ENCODE measurements at regions not wholly inside any gene's neighbourhood (a gene's known extent, or its start where the extent isn't known, plus 50 kb on each side); places are given as distances from the start of the nearest gene placed in this dataset.

GRCh38 chr10:94111367-94111766 is 117.6 kb downstream of the PLCE1 start:
- Histone ChIP-seq H3K79me2 (ENCODE audit: low read length) (no peaks in the 10 kb centered on the region), H3F3A (ENCODE audit: insufficient read depth, low read length) (no peaks in the 10 kb centered on the region), H3K4me2 (ENCODE audit: low read depth, low read length) (no peak overlapping the region), H2AFZ (ENCODE audit: low read length) (no peak overlapping the region), H3K27me3 (replicated peaks; ENCODE audit: insufficient read depth, low read length) (no peaks in the 10 kb centered on the region), H3K27ac (ENCODE audit: low read length) (no peak overlapping the region), H3K4me1 (ENCODE audit: low read length) (no peaks in the 10 kb centered on the region), H3K36me3 (replicated peaks; ENCODE audit: insufficient read depth, low read length) (no peaks in the 10 kb centered on the region), H3K4me3 (ENCODE audit: low read length) (no peak overlapping the region), H3K9me2 (replicated peaks; ENCODE audit: insufficient read depth, low read length) (no peaks in the 10 kb centered on the region), H3K9ac (ENCODE audit: low read length) (no peak overlapping the region), H3K9me3 (replicated peaks; ENCODE audit: insufficient read depth, low read length) (no peaks in the 10 kb centered on the region), H4K20me1 (ENCODE audit: insufficient read depth, low read length) (no peaks in the 10 kb centered on the region)
- TF ChIP-seq EZH2 (optimal IDR thresholded peaks at IDR 0.05; ENCODE audit: low read depth, low read length) (no peak), EZH2phosphoT487 (IDR thresholded peaks at IDR 0.05; ENCODE audit: low read length) (no peak), CTCF (IDR thresholded peaks at IDR 0.05; ENCODE audit: low read length) (no peak)
- no peak for DNase-seq

GRCh38 chr10:94112321-94112720 is 118.6 kb downstream of the PLCE1 start:
- DNase-seq: no peak
- Histone ChIP-seq H3K9me2 (replicated peaks; ENCODE audit: insufficient read depth, low read length) (no peaks in the 10 kb centered on the region), H3K36me3 (replicated peaks; ENCODE audit: insufficient read depth, low read length) (no peaks in the 10 kb centered on the region), H3K9ac (ENCODE audit: low read length) (no peak overlapping the region), H3K4me1 (ENCODE audit: low read length) (no peaks in the 10 kb centered on the region), H3K4me2 (ENCODE audit: low read depth, low read length) (no peak overlapping the region), H3K27me3 (replicated peaks; ENCODE audit: insufficient read depth, low read length) (no peaks in the 10 kb centered on the region), H3K9me3 (replicated peaks; ENCODE audit: insufficient read depth, low read length) (no peaks in the 10 kb centered on the region), H4K20me1 (ENCODE audit: insufficient read depth, low read length) (no peaks in the 10 kb centered on the region), H3K27ac (ENCODE audit: low read length) (no peak overlapping the region), H2AFZ (ENCODE audit: low read length) (no peak overlapping the region), H3F3A (ENCODE audit: insufficient read depth, low read length) (no peaks in the 10 kb centered on the region), H3K79me2 (ENCODE audit: low read length) (no peaks in the 10 kb centered on the region), H3K4me3 (ENCODE audit: low read length) (no peak overlapping the region)
- TF ChIP-seq CTCF (IDR thresholded peaks at IDR 0.05; ENCODE audit: low read length) (no peak), EZH2 (optimal IDR thresholded peaks at IDR 0.05; ENCODE audit: low read depth, low read length) (no peak), EZH2phosphoT487 (IDR thresholded peaks at IDR 0.05; ENCODE audit: low read length) (no peak)

- no peaks in the 10 kb centered on the region for H4K20me1 ChIP-seq (ENCODE audit: insufficient read depth, low read length)
- no peaks in the 10 kb centered on the region for H3K9me2 ChIP-seq (replicated peaks; ENCODE audit: insufficient read depth, low read length)
- DNase-seq: no peak
- H3K27me3 ChIP-seq (replicated peaks; ENCODE audit: insufficient read depth, low read length): no peaks in the 10 kb centered on the region
- no peak overlapping the region for H3K9ac ChIP-seq (ENCODE audit: low read length)
- no peak overlapping the region for H3K4me3 ChIP-seq (ENCODE audit: low read length)
- H3K79me2 ChIP-seq (ENCODE audit: low read length): no peaks in the 10 kb centered on the region
- TF ChIP-seq CTCF (IDR thresholded peaks at IDR 0.05; ENCODE audit: low read length) (no peak), EZH2phosphoT487 (IDR thresholded peaks at IDR 0.05; ENCODE audit: low read length) (no peak), EZH2 (optimal IDR thresholded peaks at IDR 0.05; ENCODE audit: low read depth, low read length) (no peak)
- no peak overlapping the region for H3K27ac ChIP-seq (ENCODE audit: low read length)
- no peaks in the 10 kb centered on the region for H3K36me3 ChIP-seq (replicated peaks; ENCODE audit: insufficient read depth, low read length)
- no peaks in the 10 kb centered on the region for H3K4me1 ChIP-seq (ENCODE audit: low read length)
- H3K4me2 ChIP-seq (ENCODE audit: low read depth, low read length): no peak overlapping the region
- H2AFZ ChIP-seq (ENCODE audit: low read length): no peak overlapping the region
- no peaks in the 10 kb centered on the region for H3K9me3 ChIP-seq (replicated peaks; ENCODE audit: insufficient read depth, low read length)
- no peaks in the 10 kb centered on the region for H3F3A ChIP-seq (ENCODE audit: insufficient read depth, low read length)
These were observed 122.0 kb downstream of the PLCE1 start for GRCh38 chr10:94115725-94116124.
